Hepatocyte (in vitro differentiated cells): ENCODE measurements at regions not wholly inside any gene's neighbourhood (a gene's known extent, or its start where the extent isn't known, plus 50 kb on each side); places are given as distances from the start of the nearest gene placed in this dataset.

ENCODE experiments used
- CTCF ChIP-seq: fragments of 200-600 bp; sonication (generic); IDR thresholded peaks from 2 replicates; pipeline ENCODE4 v1.5.1; 2016; ENCODE audit warnings: antibody characterized with exemption, mild to moderate bottlenecking; ENCODE audit not compliant: poor library complexity
- EZH2 ChIP-seq: fragments of 200-600 bp; sonication (generic); IDR thresholded peaks from 2 replicates; pipeline ENCODE4 v1.6.1; 2016; ENCODE audit warnings: antibody characterized with exemption, mild to moderate bottlenecking, borderline replicate concordance

- TF ChIP-seq CTCF (no peak), EZH2 (no peak)
These were observed 155.9 kb downstream of the DISP1 start for GRCh38 chr1:222970711-222971110.
